Upper lobe of left lung (tissue), 4 donors: ENCODE measurements at regions not wholly inside any gene's neighbourhood (a gene's known extent, or its start where the extent isn't known, plus 50 kb on each side); places are given as distances from the start of the nearest gene placed in this dataset.

Experiments
- EP300 ChIP-seq, 4 donors: sonication (generic); formaldehyde crosslinking; IDR thresholded peaks; one replicate each; pipeline ENCODE4 v1.5.1; 2017; ENCODE audit warnings: antibody characterized with exemption in 4 of 4, control low read depth in 2 of 4
- POLR2A ChIP-seq, 4 donors: fragments of 450-650 bp; IDR thresholded peaks; one replicate each; pipeline ENCODE4 v1.5.1; 2016 to 2017; ENCODE audit warnings: antibody characterized with exemption in 4 of 4, mild to moderate bottlenecking in 2 of 4
- POLR2AphosphoS5 ChIP-seq, 2 donors: sonication (generic); formaldehyde crosslinking; IDR thresholded peaks; one replicate each; pipeline ENCODE4 v1.5.1; 2017; ENCODE audit warnings: antibody characterized with exemption in 2 of 2
- TF ChIP-seq, protein P1 (sequence below), 6 experiments: fragments of 450-650 bp in 4 of 6; fragments of 200-600 bp in 2 of 6; sonication (generic) in 2 of 6; IDR thresholded peaks; one replicate each; pipeline ENCODE4 v1.5.1; 2016 to 2019; ENCODE audit warnings: antibody characterized with exemption in 6 of 6

DNA sequence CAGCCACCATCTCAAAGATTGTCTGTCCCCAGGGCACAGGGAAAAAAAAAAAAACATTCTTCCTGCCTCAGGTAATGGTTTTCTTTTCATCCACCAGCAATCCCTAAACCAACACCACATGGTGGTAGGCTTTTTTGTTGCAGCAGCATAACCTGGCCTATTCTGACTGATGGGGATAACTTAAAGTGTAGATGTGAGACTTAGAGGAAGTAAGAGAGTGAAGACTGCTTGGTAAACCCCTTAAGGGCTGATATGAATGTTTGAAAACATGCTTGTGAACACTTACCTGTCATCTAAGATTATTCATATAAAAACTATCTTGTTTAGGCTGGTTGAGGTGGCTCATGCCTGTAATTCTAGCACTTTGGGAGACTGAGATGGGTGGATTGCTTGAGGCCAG, 130.2 kb upstream of the RAP1B start:
- TF ChIP-seq, protein P1, sequence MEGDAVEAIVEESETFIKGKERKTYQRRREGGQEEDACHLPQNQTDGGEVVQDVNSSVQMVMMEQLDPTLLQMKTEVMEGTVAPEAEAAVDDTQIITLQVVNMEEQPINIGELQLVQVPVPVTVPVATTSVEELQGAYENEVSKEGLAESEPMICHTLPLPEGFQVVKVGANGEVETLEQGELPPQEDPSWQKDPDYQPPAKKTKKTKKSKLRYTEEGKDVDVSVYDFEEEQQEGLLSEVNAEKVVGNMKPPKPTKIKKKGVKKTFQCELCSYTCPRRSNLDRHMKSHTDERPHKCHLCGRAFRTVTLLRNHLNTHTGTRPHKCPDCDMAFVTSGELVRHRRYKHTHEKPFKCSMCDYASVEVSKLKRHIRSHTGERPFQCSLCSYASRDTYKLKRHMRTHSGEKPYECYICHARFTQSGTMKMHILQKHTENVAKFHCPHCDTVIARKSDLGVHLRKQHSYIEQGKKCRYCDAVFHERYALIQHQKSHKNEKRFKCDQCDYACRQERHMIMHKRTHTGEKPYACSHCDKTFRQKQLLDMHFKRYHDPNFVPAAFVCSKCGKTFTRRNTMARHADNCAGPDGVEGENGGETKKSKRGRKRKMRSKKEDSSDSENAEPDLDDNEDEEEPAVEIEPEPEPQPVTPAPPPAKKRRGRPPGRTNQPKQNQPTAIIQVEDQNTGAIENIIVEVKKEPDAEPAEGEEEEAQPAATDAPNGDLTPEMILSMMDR (IDR thresholded peaks at IDR 0.05) = no peak
- no peak for TF ChIP-seq POLR2A (IDR thresholded peaks at IDR 0.05)
- TF ChIP-seq POLR2AphosphoS5 (IDR thresholded peaks at IDR 0.05) = no peak
- no peak for TF ChIP-seq EP300 (IDR thresholded peaks at IDR 0.05)
